ENCODE measurements at regions not wholly inside any gene's neighbourhood (a gene's known extent, or its start where the extent isn't known, plus 50 kb on each side); places are given as distances from the start of the nearest gene placed in this dataset.
"Not testable (repeated sequence)": the region's sequence is repeated elsewhere in the genome, so short reads cannot be mapped to it uniquely, and the experiment has no call there.

DNA sequence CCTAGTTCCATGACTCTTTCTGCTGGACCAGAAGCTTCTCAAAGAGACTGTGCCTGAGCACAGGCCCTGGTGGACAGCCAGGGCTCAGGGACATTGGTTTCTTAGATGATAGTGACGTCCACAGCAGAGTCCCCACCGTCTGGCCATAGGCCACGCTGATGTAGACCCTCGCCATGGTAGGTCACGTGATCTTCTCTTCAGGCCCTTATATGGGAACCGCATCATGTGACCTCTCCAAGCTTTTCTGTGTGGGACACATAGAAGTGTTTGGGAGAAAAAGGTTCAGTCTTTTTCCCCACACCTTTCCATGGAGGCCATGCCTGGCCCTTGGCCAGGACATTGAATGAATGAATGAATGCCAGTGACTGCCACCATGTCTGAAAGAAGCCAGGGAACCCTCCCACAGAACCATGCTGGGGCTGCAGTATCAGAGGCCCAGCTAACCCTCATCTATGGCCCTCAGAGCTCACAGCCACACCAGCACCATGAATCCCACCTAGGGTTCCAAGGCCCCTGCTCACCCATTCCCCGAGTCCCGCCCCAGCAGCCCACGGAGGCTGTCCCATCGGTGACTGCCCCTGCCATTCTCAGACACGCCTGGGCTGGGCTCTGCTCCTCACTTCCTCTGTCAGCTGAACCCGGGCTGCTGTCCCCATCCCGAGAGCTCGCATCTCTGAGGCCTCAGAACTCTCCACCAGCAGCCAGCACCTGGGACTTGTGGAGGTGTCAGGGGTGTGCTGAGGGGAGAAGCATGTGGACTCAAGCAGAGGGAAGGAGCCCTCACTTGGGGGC lies 292.1 kb downstream of the ADGRD1 start:
- no peak overlapping the region for H3K27ac ChIP-seq
- no peaks in the 10 kb centered on the region for H3K36me3 ChIP-seq
- intact Hi-C loops (cut with DNase I), result no loop called here
- no peaks in the 10 kb centered on the region for H3K9me3 ChIP-seq
- no peak overlapping the region for H3K4me3 ChIP-seq
- H3K4me1 ChIP-seq, result no peaks in the 10 kb centered on the region
- TF ChIP-seq, protein P1, sequence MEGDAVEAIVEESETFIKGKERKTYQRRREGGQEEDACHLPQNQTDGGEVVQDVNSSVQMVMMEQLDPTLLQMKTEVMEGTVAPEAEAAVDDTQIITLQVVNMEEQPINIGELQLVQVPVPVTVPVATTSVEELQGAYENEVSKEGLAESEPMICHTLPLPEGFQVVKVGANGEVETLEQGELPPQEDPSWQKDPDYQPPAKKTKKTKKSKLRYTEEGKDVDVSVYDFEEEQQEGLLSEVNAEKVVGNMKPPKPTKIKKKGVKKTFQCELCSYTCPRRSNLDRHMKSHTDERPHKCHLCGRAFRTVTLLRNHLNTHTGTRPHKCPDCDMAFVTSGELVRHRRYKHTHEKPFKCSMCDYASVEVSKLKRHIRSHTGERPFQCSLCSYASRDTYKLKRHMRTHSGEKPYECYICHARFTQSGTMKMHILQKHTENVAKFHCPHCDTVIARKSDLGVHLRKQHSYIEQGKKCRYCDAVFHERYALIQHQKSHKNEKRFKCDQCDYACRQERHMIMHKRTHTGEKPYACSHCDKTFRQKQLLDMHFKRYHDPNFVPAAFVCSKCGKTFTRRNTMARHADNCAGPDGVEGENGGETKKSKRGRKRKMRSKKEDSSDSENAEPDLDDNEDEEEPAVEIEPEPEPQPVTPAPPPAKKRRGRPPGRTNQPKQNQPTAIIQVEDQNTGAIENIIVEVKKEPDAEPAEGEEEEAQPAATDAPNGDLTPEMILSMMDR (IDR thresholded peaks at IDR 0.05), result no peak
- TF ChIP-seq POLR2A (IDR thresholded peaks at IDR 0.05), result no peak
- DNase-seq, result no peak
- WGBS, 2 donors, result 80 to 82% methylated on average over 6 to 7 of the region's 14 CpGs
- peaks cover 0 to 30% (median 0%) of the 10 kb centered on the region in 4 donors for H3K27me3 ChIP-seq

GRCh38 chr12:131247026-131247725 lies 293.5 kb downstream of the ADGRD1 start:
- H3K27ac ChIP-seq; intact Hi-C loops (cut with DNase I); H3K4me3 ChIP-seq; DNase-seq; H3K9me3 ChIP-seq; H3K36me3 ChIP-seq; H3K4me1 ChIP-seq: not testable (repeated sequence)
- H3K27me3 ChIP-seq, result peaks cover 0 to 30% (median 0%) of the 10 kb centered on the region in 4 donors
- 51 to 77% methylated on average over 5 to 7 of the region's 15 CpGs for WGBS, 2 donors

DNA sequence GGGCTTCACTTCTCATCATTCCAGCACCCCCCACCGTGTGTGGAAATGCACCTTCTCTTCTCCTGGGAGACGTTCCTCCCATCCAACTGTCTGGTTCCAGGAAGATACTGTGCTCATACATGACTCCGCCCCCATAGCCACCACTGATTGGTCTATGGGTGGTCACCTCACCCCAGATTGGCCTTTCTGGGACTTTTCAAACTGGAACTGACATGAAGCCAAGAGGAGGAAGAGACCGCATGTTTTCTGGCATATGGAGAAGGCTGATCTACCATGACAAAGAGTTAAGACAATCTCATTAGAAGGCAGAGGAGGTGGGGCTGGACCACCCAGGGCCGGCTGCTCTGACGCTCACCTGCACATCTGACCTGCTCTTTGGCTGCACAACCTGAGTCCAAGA lies 294.2 kb downstream of the ADGRD1 start:
- intact Hi-C loops (cut with DNase I); H3K36me3 ChIP-seq; H3K27ac ChIP-seq; H3K9me3 ChIP-seq; H3K4me3 ChIP-seq; H3K4me1 ChIP-seq; DNase-seq: not testable (repeated sequence)
- H3K27me3 ChIP-seq, result peaks cover 0 to 30% (median 0%) of the 10 kb centered on the region in 4 donors
- WGBS, 2 donors, result 65 to 88% methylated on average over 4 of the region's 6 CpGs

GRCh38 chr12:131249246-131250027 lies 295.7 kb downstream of the ADGRD1 start:
- Histone ChIP-seq H3K9me3 (no peaks in the 10 kb centered on the region), H3K4me1 (no peaks in the 10 kb centered on the region), H3K4me3 (no peak overlapping the region), H3K36me3 (no peaks in the 10 kb centered on the region), H3K27ac (peak overlapping the region in 1 of 4 donors; percentile 9), H3K27me3 (peaks cover 0 to 30% (median 0%) of the 10 kb centered on the region in 4 donors)
- no peak for DNase-seq
- 57 to 58% methylated on average over 4 of the region's 4 CpGs for whole genome bisulfite sequencing, 2 donors
- TF ChIP-seq POLR2A (IDR thresholded peaks at IDR 0.05), result no peak
- TF ChIP-seq, protein P1 (IDR thresholded peaks at IDR 0.05), result no peak
- intact Hi-C loops (cut with DNase I), result no loop called here

GRCh38 chr12:131250028-131250950 lies 296.6 kb downstream of the ADGRD1 start:
- peak overlapping the region in 1 of 4 donors; percentile 9 for H3K27ac ChIP-seq
- WGBS, 2 donors, result 59 to 76% methylated on average over 7 to 16 of the region's 20 CpGs
- intact Hi-C loops (cut with DNase I), result no loop called here

More at GRCh38 chr12:131250028-131250950, 296.6 kb downstream of the ADGRD1 start:
- Histone ChIP-seq H3K9me3 (no peaks in the 10 kb centered on the region), H3K36me3 (no peaks in the 10 kb centered on the region), H3K4me1 (no peaks in the 10 kb centered on the region), H3K4me3 (no peak overlapping the region), H3K27me3 (peaks cover 0 to 27% (median 0%) of the 10 kb centered on the region in 4 donors)
- DNase-seq, result no peak
- TF ChIP-seq, protein P1 (IDR thresholded peaks at IDR 0.05), result no peak
- TF ChIP-seq POLR2A (IDR thresholded peaks at IDR 0.05), result no peak

All from esophagus squamous epithelium (tissue), 5 donors.